ENCODE measurements at regions not wholly inside any gene's neighbourhood (a gene's known extent, or its start where the extent isn't known, plus 50 kb on each side); places are given as distances from the start of the nearest gene placed in this dataset.
"Not testable (repeated sequence)": the region's sequence is repeated elsewhere in the genome, so short reads cannot be mapped to it uniquely, and the experiment has no call there.

DNA sequence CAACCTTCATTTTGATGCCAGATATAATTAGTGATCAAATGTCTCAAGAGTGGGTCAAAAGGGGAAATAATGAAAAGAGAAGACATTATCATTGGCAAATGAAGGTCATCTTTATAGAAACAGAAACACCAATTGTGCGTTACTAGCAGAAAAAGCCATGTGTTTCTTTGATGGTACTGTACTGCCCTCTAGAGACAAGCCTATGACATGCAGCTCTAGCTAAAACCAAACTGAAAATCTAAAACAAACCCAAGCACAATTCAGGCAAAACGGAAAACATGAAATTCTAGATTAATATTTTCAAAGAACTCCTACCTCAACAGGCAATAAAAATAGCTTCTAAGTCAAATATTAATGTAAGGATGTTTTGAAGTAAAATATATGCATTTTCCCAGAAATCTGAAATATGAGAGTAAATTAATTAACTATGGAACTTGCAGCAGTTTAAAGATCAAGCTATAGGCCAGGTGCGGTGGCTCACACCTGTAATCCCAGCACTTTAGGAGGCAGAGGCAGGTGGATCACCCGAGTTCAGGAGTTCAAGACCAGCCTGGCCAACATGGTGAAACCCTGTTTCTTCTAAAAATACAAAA, 115.4 kb downstream of the KLHL28 start:
- H3K27ac Mint-ChIP-seq = no peak overlapping the region
- no peak overlapping the region for H3K4me3 Mint-ChIP-seq
- H3K4me1 Mint-ChIP-seq = peaks cover 4% of the 10 kb centered on the region
- TF ChIP-seq, protein P1, sequence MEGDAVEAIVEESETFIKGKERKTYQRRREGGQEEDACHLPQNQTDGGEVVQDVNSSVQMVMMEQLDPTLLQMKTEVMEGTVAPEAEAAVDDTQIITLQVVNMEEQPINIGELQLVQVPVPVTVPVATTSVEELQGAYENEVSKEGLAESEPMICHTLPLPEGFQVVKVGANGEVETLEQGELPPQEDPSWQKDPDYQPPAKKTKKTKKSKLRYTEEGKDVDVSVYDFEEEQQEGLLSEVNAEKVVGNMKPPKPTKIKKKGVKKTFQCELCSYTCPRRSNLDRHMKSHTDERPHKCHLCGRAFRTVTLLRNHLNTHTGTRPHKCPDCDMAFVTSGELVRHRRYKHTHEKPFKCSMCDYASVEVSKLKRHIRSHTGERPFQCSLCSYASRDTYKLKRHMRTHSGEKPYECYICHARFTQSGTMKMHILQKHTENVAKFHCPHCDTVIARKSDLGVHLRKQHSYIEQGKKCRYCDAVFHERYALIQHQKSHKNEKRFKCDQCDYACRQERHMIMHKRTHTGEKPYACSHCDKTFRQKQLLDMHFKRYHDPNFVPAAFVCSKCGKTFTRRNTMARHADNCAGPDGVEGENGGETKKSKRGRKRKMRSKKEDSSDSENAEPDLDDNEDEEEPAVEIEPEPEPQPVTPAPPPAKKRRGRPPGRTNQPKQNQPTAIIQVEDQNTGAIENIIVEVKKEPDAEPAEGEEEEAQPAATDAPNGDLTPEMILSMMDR (IDR thresholded peaks at IDR 0.05) = peak; percentile 84
- DNase-seq = peak; percentile 28
- H3K27me3 Mint-ChIP-seq (ENCODE audit: low read depth, poor library complexity) = peaks cover 6% of the 10 kb centered on the region
- no peaks in the 10 kb centered on the region for H3K9me3 Mint-ChIP-seq
- no peaks in the 10 kb centered on the region for H3K36me3 Mint-ChIP-seq (ENCODE audit: low read depth)

DNA sequence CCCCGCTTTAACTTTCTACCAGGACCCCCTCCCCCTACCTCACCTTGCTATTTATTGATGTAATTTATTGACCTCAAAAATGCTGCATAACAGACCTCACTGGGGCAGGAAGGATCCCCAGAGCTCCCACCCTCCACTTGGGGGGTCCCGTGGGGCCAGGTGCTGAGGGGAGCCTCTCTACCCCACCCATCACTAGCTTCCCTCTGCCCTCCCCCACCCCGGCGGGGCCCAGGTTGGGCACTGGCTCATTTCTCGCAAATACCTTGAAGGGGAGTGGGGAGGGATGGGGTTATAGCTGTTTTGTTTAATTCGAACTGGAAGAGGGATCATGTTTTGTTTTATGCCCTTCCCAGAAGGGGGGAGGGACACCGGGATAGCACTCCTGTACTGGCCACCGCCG, 125.8 kb downstream of the KLHL28 start:
- H3K4me3 Mint-ChIP-seq; H3K27ac Mint-ChIP-seq; H3K36me3 Mint-ChIP-seq (ENCODE audit: low read depth); H3K9me3 Mint-ChIP-seq; DNase-seq; H3K27me3 Mint-ChIP-seq (ENCODE audit: low read depth, poor library complexity): not testable (repeated sequence)
- peaks cover 22% of the 10 kb centered on the region for H3K4me1 Mint-ChIP-seq

DNA sequence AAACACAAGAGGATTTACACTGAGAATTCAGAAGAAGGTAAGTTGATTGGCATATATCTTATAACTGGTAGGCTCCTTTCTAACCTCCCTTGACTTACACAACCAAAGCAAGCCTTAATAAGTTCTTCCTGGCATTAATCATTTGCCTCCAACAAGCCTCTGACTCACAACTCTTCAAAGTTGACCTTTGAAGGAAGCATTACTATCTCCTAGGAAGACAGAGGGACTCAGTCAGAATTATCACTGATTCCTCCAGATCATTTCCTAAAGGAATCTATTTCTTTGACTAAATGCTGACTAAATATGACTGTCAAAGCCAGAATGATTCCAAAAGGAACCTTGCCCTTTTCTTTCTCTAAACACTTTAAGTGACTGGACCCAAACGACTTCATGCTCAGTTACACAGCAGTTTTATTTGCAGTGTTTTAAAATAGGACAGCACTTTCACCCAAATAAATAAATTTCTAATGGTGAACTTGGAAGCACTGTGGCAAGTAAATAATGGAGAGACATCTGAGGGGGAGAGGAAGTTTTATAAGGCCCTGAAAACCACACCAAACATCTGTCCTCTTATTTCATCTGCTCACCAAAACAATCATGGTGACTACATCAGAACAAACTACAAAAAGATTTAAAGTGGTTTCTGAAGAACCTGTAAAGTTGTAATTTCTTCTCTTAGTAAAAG, 128.2 kb downstream of the KLHL28 start:
- TF ChIP-seq, protein P1 (IDR thresholded peaks at IDR 0.05) = no peak

DNA sequence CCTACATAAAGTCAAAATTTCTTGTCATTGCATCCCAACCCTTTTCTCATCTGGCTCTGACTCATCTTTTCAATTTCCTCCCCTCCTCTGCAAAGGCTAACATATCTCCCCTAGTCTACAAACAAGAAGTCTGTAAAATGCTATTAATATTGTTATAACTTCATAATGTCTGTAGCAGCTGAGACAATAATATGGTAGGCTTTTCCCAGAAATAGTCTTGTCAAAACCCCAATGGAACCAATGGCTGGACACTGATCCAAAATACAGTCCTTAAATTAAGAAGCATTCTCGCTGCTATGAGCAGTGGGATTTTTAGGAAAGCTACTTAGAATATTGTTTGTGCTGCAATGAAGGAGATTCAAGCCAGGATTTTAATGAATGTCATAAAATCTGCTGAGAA, 131.4 kb downstream of the KLHL28 start:
- Mint-ChIP-seq H3K4me1 (peaks cover 25% of the 10 kb centered on the region), H3K27ac (no peak overlapping the region), H3K4me3 (no peak overlapping the region), H3K36me3 (ENCODE audit: low read depth) (no peaks in the 10 kb centered on the region), H3K27me3 (ENCODE audit: low read depth, poor library complexity) (no peaks in the 10 kb centered on the region), H3K9me3 (peaks cover 4% of the 10 kb centered on the region)
- TF ChIP-seq, protein P1 (IDR thresholded peaks at IDR 0.05) = no peak
- no peak for DNase-seq

More for the DNA sequence above, 128.2 kb downstream of the KLHL28 start:
- no peaks in the 10 kb centered on the region for H3K27me3 Mint-ChIP-seq (ENCODE audit: low read depth, poor library complexity)
- no peaks in the 10 kb centered on the region for H3K9me3 Mint-ChIP-seq
- H3K27ac Mint-ChIP-seq = peak overlapping the region; percentile 80
- DNase-seq = no peak
- no peak overlapping the region for H3K4me3 Mint-ChIP-seq
- H3K4me1 Mint-ChIP-seq = peaks cover 25% of the 10 kb centered on the region
- no peaks in the 10 kb centered on the region for H3K36me3 Mint-ChIP-seq (ENCODE audit: low read depth)

DNA sequence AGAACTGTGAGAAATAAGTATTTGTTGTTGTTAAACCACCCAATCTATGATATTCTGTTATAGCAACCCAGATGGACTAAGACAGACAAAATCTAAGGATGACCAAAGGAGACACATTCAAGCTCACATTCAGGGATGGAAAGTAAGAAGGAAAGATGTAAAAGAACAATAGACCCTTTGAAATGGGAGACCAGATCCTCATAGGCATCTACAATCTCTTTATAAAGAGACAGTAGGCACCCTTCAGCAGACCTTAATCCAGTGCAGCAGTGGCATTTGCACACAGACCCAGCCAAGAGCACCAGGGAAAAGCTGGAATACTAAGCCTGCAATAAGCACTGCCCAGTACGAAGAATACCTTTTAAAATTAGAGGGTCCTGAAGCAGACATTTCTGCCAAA, 132.7 kb downstream of the KLHL28 start:
- H3K9me3 Mint-ChIP-seq = peaks cover 18% of the 10 kb centered on the region
- H3K4me1 Mint-ChIP-seq = peaks cover 16% of the 10 kb centered on the region
- no peaks in the 10 kb centered on the region for H3K36me3 Mint-ChIP-seq (ENCODE audit: low read depth)
- TF ChIP-seq, protein P1 (IDR thresholded peaks at IDR 0.05) = no peak
- no peak overlapping the region for H3K4me3 Mint-ChIP-seq
- H3K27me3 Mint-ChIP-seq (ENCODE audit: low read depth, poor library complexity) = no peaks in the 10 kb centered on the region
- no peak for DNase-seq
- no peak overlapping the region for H3K27ac Mint-ChIP-seq

DNA sequence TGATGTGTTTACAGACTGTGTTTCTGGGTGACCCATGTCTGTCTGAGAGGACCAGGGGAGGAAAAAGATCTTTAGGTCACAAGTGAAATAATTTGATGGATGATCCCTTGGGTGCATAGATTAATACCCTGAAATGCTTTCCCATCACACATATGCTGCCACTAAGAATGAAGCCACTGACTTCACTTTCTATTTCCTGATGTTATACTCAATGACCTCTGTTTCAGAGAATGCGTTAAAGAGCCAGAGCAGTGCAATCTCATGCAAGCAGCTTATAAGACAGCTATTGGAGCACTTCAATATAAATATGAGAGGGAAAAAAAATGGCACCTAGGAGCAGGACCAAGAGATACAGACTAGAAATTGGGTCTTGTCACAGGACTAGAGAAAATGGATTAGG, 133.7 kb downstream of the KLHL28 start:
- Mint-ChIP-seq H3K9me3 (peaks cover 24% of the 10 kb centered on the region), H3K36me3 (ENCODE audit: low read depth) (peaks cover 2% of the 10 kb centered on the region), H3K27ac (no peak overlapping the region), H3K4me1 (peaks cover 6% of the 10 kb centered on the region), H3K4me3 (no peak overlapping the region), H3K27me3 (ENCODE audit: low read depth, poor library complexity) (no peaks in the 10 kb centered on the region)
- no peak for DNase-seq
- TF ChIP-seq, protein P1 (IDR thresholded peaks at IDR 0.05) = no peak

Measured in nephron progenitor cell (in vitro differentiated cells).